NCI-H1930 (cell line): ENCODE measurements at regions not wholly inside any gene's neighbourhood (a gene's known extent, or its start where the extent isn't known, plus 50 kb on each side); places are given as distances from the start of the nearest gene placed in this dataset.
"Not testable (repeated sequence)": the region's sequence is repeated elsewhere in the genome, so short reads cannot be mapped to it uniquely, and the experiment has no call there.

Experiments used
- DNase-seq, 2 experiments: peaks; one replicate each; lab custom pipeline; 2025; lab: John Stamatoyannopoulos, UW

GRCh38 chr3:161600173-161600572, 103.6 kb downstream of the OTOL1 start:
- peak in 1 of 2 experiments; percentile 24 for DNase-seq

- DNase-seq = no peak
Measured at GRCh38 chr3:161602475-161602874, 105.9 kb downstream of the OTOL1 start.

GRCh38 chr3:161602918-161603317, 106.3 kb downstream of the OTOL1 start:
- no peak for DNase-seq

- DNase-seq = no peak
Measured at GRCh38 chr3:161607056-161607455, 110.4 kb downstream of the OTOL1 start.

- no peak for DNase-seq
Measured at GRCh38 chr3:161619351-161619750, 122.7 kb downstream of the OTOL1 start.

GRCh38 chr3:161630794-161631193, 134.2 kb downstream of the OTOL1 start:
- no peak for DNase-seq

GRCh38 chr3:161631536-161631935, 134.9 kb downstream of the OTOL1 start:
- no peak for DNase-seq

GRCh38 chr3:161637559-161637958, 141.0 kb downstream of the OTOL1 start:
- DNase-seq = no peak

- DNase-seq = not testable (repeated sequence)
Measured at GRCh38 chr3:161639095-161639494, 142.5 kb downstream of the OTOL1 start.

- no peak for DNase-seq
Measured at GRCh38 chr3:161640181-161640580, 143.6 kb downstream of the OTOL1 start.

- peak in 1 of 2 experiments; percentile 4 for DNase-seq
Measured at GRCh38 chr3:161641287-161641686, 144.7 kb downstream of the OTOL1 start.

GRCh38 chr3:161644891-161645635, 148.5 kb downstream of the OTOL1 start:
- DNase-seq = no peak

- no peak for DNase-seq
Measured at GRCh38 chr3:161647936-161648470, 151.4 kb downstream of the OTOL1 start.

GRCh38 chr3:161649900-161650484, 153.4 kb downstream of the OTOL1 start:
- no peak for DNase-seq

- DNase-seq = no peak
Measured at GRCh38 chr3:161657786-161658185, 161.2 kb downstream of the OTOL1 start.

GRCh38 chr3:161671141-161671540, 174.5 kb downstream of the OTOL1 start:
- no peak for DNase-seq

- no peak for DNase-seq
Measured at GRCh38 chr3:161672478-161672877, 175.9 kb downstream of the OTOL1 start.

- DNase-seq = no peak
Measured at GRCh38 chr3:161673866-161674265, 177.3 kb downstream of the OTOL1 start.

GRCh38 chr3:161674402-161674801, 177.8 kb downstream of the OTOL1 start:
- no peak for DNase-seq

GRCh38 chr3:161681831-161682230, 185.2 kb downstream of the OTOL1 start:
- not testable (repeated sequence) for DNase-seq

GRCh38 chr3:161682715-161683114, 186.1 kb downstream of the OTOL1 start:
- no peak for DNase-seq

GRCh38 chr3:161689584-161690298, 193.1 kb downstream of the OTOL1 start:
- DNase-seq = no peak

GRCh38 chr3:161690299-161690620, 193.7 kb downstream of the OTOL1 start:
- DNase-seq = no peak
